Gastroesophageal sphincter (tissue), 4 donors: ENCODE measurements at regions not wholly inside any gene's neighbourhood (a gene's known extent, or its start where the extent isn't known, plus 50 kb on each side); places are given as distances from the start of the nearest gene placed in this dataset.
A peak's percentile ranks its signal among the peaks of the same experiment; 100 is the strongest.

Experiments
- ATAC-seq: fragments of 150-250 bp; one replicate; pipeline ENCODE4 v1.9.1; 2016; ENCODE audit warnings: mild to moderate bottlenecking, moderate library complexity
- H3K27ac ChIP-seq, 4 donors: fragments of 200-600 bp; sonication (generic) in 3 of 4; 1 replicate in 3 of 4; 2 replicates in 1 of 4; pipeline ENCODE4 v1.5.1; 2016 to 2019
- H3K27me3 ChIP-seq: fragments of 200-600 bp; sonication (generic); one replicate; pipeline ENCODE4 v1.5.1; 2019
- H3K36me3 ChIP-seq, 2 donors: fragments of 200-600 bp; sonication (generic); one replicate each; pipeline ENCODE4 v1.5.1; 2019; ENCODE audit warnings: control low read depth in 1 of 2
- H3K4me1 ChIP-seq, 3 donors: fragments of 200-600 bp; sonication (generic); 1 replicate in 2 of 3; 2 replicates in 1 of 3; pipeline ENCODE4 v1.5.1; 2016 to 2019; ENCODE audit warnings: control low read depth in 2 of 3
- H3K4me3 ChIP-seq, 2 donors: fragments of 200-600 bp; sonication (generic); one replicate each; pipeline ENCODE4 v1.5.1; 2019; ENCODE audit warnings: mild to moderate bottlenecking in 1 of 2, moderate library complexity in 1 of 2
- H3K9me3 ChIP-seq, 3 donors: fragments of 200-600 bp; sonication (generic); one replicate each; pipeline ENCODE4 v1.5.1; 2017 to 2019; ENCODE audit warnings: control low read depth in 2 of 3
- EP300 ChIP-seq: sonication (generic); formaldehyde crosslinking; IDR thresholded peaks from one replicate; pipeline ENCODE4 v1.6.1; 2017; ENCODE audit warnings: antibody characterized with exemption, mild to moderate bottlenecking
- POLR2A ChIP-seq, 2 donors: fragments of 450-650 bp; IDR thresholded peaks; one replicate each; pipeline ENCODE4 v1.6.1; 2017; ENCODE audit warnings: antibody characterized with exemption in 2 of 2, mild to moderate bottlenecking in 2 of 2, moderate library complexity in 1 of 2
- POLR2AphosphoS5 ChIP-seq: sonication (generic); formaldehyde crosslinking; IDR thresholded peaks from one replicate; pipeline ENCODE4 v1.6.1; 2017; ENCODE audit warnings: antibody characterized with exemption
- WGBS, 2 donors: methylation state at CpG; one replicate each; pipeline ENCODE4 v1.1.5; 2018; ENCODE audit warnings: low coverage in 1 of 2; 5-methylcytosine and 5-hydroxymethylcytosine counted together
- small RNA-seq, 4 donors: library from RNA; depleted of rRNA; stranded (forward); fragments of <200 nt; gene quantifications; one replicate each; pipeline ENCODE3, GENCODE V24; 2016
- TF ChIP-seq, protein P1 (sequence below), 4 experiments: fragments of 200-600 bp in 2 of 4; fragments of 450-650 bp in 2 of 4; sonication (generic) in 1 of 4; IDR thresholded peaks; one replicate each; pipeline ENCODE4 v1.5.1; 2017 to 2019; ENCODE audit warnings: antibody characterized with exemption in 4 of 4, mild to moderate bottlenecking in 2 of 4, moderate library complexity in 2 of 4

GRCh38 chr7:4616116-4616515 is 66.0 kb upstream of the FOXK1 start:
- H3K27ac ChIP-seq, result no peak overlapping the region
- WGBS, 2 donors, result 90 to 95% methylated on average over 5 of the region's 5 CpGs

DNA sequence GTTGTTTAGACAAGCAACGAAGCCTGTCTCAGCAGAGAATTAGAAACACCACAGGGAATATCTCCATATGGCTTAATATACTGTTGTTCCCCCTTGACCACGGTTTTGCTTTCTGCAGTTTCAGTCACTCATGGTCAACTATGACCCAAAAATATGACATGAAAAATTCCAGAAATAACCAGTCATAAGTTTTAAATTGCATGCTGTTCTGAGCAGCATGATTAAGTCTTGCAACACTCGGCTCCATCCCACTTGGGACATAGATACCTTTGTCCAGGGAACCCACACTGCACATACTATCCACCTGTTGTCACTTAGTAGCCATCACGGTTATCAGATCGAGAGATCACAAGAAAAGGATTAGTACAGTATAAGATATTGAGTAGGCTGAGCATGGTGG is 60.7 kb upstream of the FOXK1 start:
- Histone ChIP-seq H3K4me1 (peaks cover 0 to 10% (median 0%) of the 10 kb centered on the region in 3 donors), H3K4me3 (no peak overlapping the region), H3K9me3 (no peaks in the 10 kb centered on the region), H3K36me3 (no peaks in the 10 kb centered on the region), H3K27ac (no peak overlapping the region), H3K27me3 (no peaks in the 10 kb centered on the region)
- TF ChIP-seq POLR2AphosphoS5 (no peak), EP300 (no peak), POLR2A (IDR thresholded peaks at IDR 0.05) (no peak)
- TF ChIP-seq, protein P1, sequence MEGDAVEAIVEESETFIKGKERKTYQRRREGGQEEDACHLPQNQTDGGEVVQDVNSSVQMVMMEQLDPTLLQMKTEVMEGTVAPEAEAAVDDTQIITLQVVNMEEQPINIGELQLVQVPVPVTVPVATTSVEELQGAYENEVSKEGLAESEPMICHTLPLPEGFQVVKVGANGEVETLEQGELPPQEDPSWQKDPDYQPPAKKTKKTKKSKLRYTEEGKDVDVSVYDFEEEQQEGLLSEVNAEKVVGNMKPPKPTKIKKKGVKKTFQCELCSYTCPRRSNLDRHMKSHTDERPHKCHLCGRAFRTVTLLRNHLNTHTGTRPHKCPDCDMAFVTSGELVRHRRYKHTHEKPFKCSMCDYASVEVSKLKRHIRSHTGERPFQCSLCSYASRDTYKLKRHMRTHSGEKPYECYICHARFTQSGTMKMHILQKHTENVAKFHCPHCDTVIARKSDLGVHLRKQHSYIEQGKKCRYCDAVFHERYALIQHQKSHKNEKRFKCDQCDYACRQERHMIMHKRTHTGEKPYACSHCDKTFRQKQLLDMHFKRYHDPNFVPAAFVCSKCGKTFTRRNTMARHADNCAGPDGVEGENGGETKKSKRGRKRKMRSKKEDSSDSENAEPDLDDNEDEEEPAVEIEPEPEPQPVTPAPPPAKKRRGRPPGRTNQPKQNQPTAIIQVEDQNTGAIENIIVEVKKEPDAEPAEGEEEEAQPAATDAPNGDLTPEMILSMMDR (IDR thresholded peaks at IDR 0.05), result no peak
- 86 to 88% methylated on average over 5 of the region's 5 CpGs for WGBS, 2 donors
- ATAC-seq, result no peak

More at GRCh38 chr7:4616116-4616515, 66.0 kb upstream of the FOXK1 start:
- no peak for ATAC-seq
- Histone ChIP-seq H3K9me3 (no peaks in the 10 kb centered on the region), H3K27me3 (no peaks in the 10 kb centered on the region), H3K4me3 (no peak overlapping the region), H3K4me1 (peaks cover 0 to 20% (median 6%) of the 10 kb centered on the region in 3 donors), H3K36me3 (no peaks in the 10 kb centered on the region)
- TF ChIP-seq POLR2A (IDR thresholded peaks at IDR 0.05) (no peak), EP300 (no peak)

- WGBS, 2 donors, result 77 to 95% methylated on average over 2 to 3 of the region's 5 CpGs
- TF ChIP-seq POLR2AphosphoS5, result no peak
- TF ChIP-seq EP300, result no peak
- H3K4me1 ChIP-seq, result peaks cover 0 to 5% (median 3%) of the 10 kb centered on the region in 3 donors
These were observed 55.7 kb upstream of the FOXK1 start for GRCh38 chr7:4626318-4626845.

DNA sequence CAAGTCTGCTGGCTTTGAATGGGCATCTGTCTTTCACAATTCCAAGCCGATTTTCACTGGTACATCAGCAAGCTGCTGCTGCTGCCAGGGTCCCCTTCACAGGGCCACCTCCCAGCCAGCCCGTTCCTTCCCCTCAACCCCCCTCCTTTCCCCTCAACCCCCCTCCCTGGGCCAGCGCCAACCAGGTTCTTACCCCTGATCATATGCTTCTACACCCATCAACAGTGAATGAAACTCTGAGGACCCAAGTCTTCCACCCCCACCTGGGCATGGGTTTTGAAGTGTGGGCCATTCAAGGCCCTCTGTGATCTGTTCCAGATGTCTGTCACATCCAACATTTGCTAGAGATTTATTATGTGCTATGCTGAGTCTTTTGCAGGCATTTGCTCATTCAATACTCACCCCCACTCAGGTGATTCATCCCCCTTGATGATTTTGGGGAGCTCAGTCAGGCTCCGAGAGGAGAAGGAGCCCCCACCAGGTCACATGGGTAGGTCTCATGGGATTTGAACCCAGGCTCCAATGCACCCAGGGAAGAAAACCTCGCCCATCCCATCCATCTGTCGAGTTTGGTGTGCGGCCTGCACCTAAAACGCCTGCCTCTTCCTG is 52.7 kb upstream of the FOXK1 start:
- TF ChIP-seq POLR2AphosphoS5, result no peak
- TF ChIP-seq, protein P1 (IDR thresholded peaks at IDR 0.05), result no peak
- no peak for TF ChIP-seq POLR2A (IDR thresholded peaks at IDR 0.05)
- no peak for TF ChIP-seq EP300
- 90 to 100% methylated on average over 1 to 5 of the region's 8 CpGs for WGBS, 2 donors
- ATAC-seq, result no peak

More at GRCh38 chr7:4626318-4626845, 55.7 kb upstream of the FOXK1 start:
- H3K36me3 ChIP-seq, result no peaks in the 10 kb centered on the region
- no peak overlapping the region for H3K4me3 ChIP-seq
- no peak overlapping the region for H3K27ac ChIP-seq
- ATAC-seq, result no peak
- no peaks in the 10 kb centered on the region for H3K9me3 ChIP-seq
- peaks cover 4% of the 10 kb centered on the region for H3K27me3 ChIP-seq

DNA sequence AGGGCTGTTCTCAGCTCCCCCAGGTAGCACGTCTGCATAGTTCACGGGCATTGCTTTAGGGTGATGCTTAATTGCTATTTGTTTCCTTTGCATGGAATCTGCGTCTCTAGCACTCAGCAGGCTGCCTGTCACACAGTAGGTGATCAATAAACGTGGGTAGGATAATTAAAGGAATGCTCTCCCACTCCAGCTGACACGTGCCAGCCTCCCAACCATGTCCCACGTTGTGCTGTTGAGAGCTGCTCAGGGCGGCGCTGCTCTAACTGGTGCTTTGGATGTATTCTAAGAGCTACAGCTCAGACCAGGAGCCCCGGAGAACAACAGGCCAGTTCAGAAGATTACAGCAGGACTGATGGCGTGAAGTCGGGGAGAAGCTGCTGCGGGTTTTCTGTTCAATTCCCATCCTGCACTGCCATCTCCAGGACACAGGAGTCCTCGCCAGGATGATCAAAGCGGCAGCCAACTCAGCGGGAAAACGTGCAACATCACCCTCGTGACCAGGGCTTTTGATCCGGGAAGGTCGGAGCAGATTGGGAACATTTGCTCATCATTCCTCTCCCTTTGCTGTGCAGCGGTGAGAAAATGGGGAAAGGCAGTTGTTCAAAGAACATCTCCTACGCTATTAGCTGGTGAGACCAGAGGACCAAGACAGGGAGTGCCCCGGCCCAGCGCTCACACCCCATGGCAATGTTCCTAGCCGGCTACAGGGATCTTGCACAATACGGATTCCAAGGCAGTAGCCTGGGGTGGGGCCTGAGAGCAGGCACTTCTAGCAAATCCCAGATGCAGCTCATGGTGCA is 50.5 kb upstream of the FOXK1 start:
- 7% methylated on average over 5 of the region's 25 CpGs; no CpG with 5 or more reads in 1 of the 2 donors for WGBS, 2 donors
- peaks cover 0 to 16% (median 9%) of the 10 kb centered on the region in 3 donors for H3K4me1 ChIP-seq
- TF ChIP-seq POLR2A (IDR thresholded peaks at IDR 0.05) (no peak), POLR2AphosphoS5 (peak; percentile 84), EP300 (no peak)
- TF ChIP-seq, protein P1 (IDR thresholded peaks at IDR 0.05), result peak in 3 of 4 experiments; percentile 79 to 85 (median 83)
- H3K27ac ChIP-seq, result peak overlapping the region in 3 of 4 donors; percentile 65 to 84 (median 74)
- peak; percentile 98 for ATAC-seq
- H3K27me3 ChIP-seq, result peaks cover 4% of the 10 kb centered on the region
- no peaks in the 10 kb centered on the region for H3K36me3 ChIP-seq
- peak overlapping the region in 1 of 2 donors; percentile 34 for H3K4me3 ChIP-seq
- H3K9me3 ChIP-seq, result no peaks in the 10 kb centered on the region

More for the DNA sequence above, 52.7 kb upstream of the FOXK1 start:
- Histone ChIP-seq H3K9me3 (no peaks in the 10 kb centered on the region), H3K27me3 (peaks cover 4% of the 10 kb centered on the region), H3K36me3 (no peaks in the 10 kb centered on the region), H3K27ac (no peak overlapping the region), H3K4me1 (peaks cover 0 to 16% (median 9%) of the 10 kb centered on the region in 3 donors), H3K4me3 (no peak overlapping the region)

Small RNAs in the stretch of these regions (small RNA-seq; reads per million reads assigned to genes)
- gene CYP3A54P, result 0 reads per million in 4 donors
